ENCODE measurements at regions not wholly inside any gene's neighbourhood (a gene's known extent, or its start where the extent isn't known, plus 50 kb on each side); places are given as distances from the start of the nearest gene placed in this dataset.

GRCh38 chr4:152039023-152039481 is 278.2 kb upstream of the GATB start:
- TF ChIP-seq ZNF384 (IDR thresholded peaks at IDR 0.05) (no peak), FOXM1 (IDR thresholded peaks at IDR 0.05; ENCODE audit: borderline replicate concordance) (no peak), TARDBP (IDR thresholded peaks at IDR 0.05) (no peak), ARNT (IDR thresholded peaks at IDR 0.05) (no peak), HDGF (IDR thresholded peaks at IDR 0.05; ENCODE audit: borderline replicate concordance) (no peak), ELF4 (IDR thresholded peaks at IDR 0.05) (no peak), FOXA1 (IDR thresholded peaks at IDR 0.05) (no peak), FOXK2 (IDR thresholded peaks at IDR 0.05) (no peak), LEF1 (IDR thresholded peaks at IDR 0.05; ENCODE audit: borderline replicate concordance) (no peak), SUZ12 (IDR thresholded peaks at IDR 0.05) (no peak), SP1 (IDR thresholded peaks at IDR 0.05) (no peak)
